Endothelial cell of umbilical vein (primary cell): ENCODE measurements at regions not wholly inside any gene's neighbourhood (a gene's known extent, or its start where the extent isn't known, plus 50 kb on each side); places are given as distances from the start of the nearest gene placed in this dataset.

ENCODE experiments used
- EZH2 ChIP-seq: IDR thresholded peaks from 2 replicates; pipeline ENCODE4 v1.6.1; 2012; ENCODE audit warnings: borderline replicate concordance, low read depth, mild to moderate bottlenecking, moderate library complexity, low read length, inconsistent platforms; ENCODE audit not compliant: severe bottlenecking
- FOS ChIP-seq: IDR thresholded peaks from 2 replicates; pipeline ENCODE4 v1.6.1; 2011; ENCODE audit warnings: mild to moderate bottlenecking, low read length, moderate library complexity, borderline replicate concordance; ENCODE audit not compliant: insufficient read depth
- GATA2 ChIP-seq: IDR thresholded peaks from 2 replicates; pipeline ENCODE4 v1.7.0; 2011; ENCODE audit warnings: low read depth, mild to moderate bottlenecking, moderate library complexity, mixed read lengths, low read length; ENCODE audit not compliant: insufficient read length, insufficient read depth
- JUN ChIP-seq: IDR thresholded peaks from 2 replicates; pipeline ENCODE4 v1.6.1; 2011; ENCODE audit warnings: borderline replicate concordance, low read depth; ENCODE audit not compliant: insufficient read length, insufficient read depth
- MYC ChIP-seq: IDR thresholded peaks from one replicate; pipeline ENCODE4 v1.6.1; 2011; ENCODE audit warnings: mild to moderate bottlenecking, low read depth, low read length
- POLR2A ChIP-seq: IDR thresholded peaks from 2 replicates; pipeline ENCODE4 v1.6.1; 2012; ENCODE audit warnings: low read depth, mild to moderate bottlenecking, control low read depth, low read length
- POLR2AphosphoS5 ChIP-seq: IDR thresholded peaks from 2 replicates; pipeline ENCODE4 v1.6.1; 2012; ENCODE audit warnings: low read depth, mild to moderate bottlenecking, control low read depth, low read length, moderate library complexity; ENCODE audit not compliant: insufficient read depth
- TF ChIP-seq, protein P1 (sequence below), 2 donors: IDR thresholded peaks; 1 replicate in 1 of 2; 2 replicates in 1 of 2; pipeline ENCODE4 v1.5.1; 2011; ENCODE audit warnings: low read length in 2 of 2, mild to moderate bottlenecking in 2 of 2, moderate library complexity in 2 of 2, control low read depth in 1 of 2, inconsistent platforms in 1 of 2, low read depth in 1 of 2; ENCODE audit not compliant: insufficient read depth in 1 of 2; ENCODE audit errors: extremely low read depth in 1 of 2
- TF ChIP-seq, protein P2 (sequence below): IDR thresholded peaks from 2 replicates; pipeline ENCODE4 v1.6.1; 2011; ENCODE audit not compliant: insufficient read depth, insufficient read length

DNA sequence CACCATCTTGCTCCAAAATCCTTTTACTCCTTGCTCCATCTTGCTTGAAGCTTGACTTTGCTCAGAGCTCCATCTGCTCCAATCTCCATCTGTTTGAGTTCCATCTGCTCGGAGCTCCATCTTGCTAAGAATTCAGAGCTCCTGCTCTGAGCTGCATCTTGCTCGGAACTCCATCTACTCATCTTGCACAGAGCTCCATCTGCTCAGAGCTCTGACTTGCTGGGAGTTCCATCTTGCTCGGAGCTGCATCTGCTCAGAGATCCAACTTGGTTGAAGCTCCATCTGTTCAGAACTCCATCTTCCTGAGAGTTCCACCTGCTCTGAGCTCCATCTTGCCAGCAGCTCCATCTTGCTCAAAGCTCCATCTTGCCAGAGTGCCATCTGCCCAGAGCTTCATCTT, 80.6 kb upstream of the ZNF98 start:
- TF ChIP-seq, protein P1, sequence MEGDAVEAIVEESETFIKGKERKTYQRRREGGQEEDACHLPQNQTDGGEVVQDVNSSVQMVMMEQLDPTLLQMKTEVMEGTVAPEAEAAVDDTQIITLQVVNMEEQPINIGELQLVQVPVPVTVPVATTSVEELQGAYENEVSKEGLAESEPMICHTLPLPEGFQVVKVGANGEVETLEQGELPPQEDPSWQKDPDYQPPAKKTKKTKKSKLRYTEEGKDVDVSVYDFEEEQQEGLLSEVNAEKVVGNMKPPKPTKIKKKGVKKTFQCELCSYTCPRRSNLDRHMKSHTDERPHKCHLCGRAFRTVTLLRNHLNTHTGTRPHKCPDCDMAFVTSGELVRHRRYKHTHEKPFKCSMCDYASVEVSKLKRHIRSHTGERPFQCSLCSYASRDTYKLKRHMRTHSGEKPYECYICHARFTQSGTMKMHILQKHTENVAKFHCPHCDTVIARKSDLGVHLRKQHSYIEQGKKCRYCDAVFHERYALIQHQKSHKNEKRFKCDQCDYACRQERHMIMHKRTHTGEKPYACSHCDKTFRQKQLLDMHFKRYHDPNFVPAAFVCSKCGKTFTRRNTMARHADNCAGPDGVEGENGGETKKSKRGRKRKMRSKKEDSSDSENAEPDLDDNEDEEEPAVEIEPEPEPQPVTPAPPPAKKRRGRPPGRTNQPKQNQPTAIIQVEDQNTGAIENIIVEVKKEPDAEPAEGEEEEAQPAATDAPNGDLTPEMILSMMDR (IDR thresholded peaks at IDR 0.05; ENCODE audit: extremely low read depth in 1 of 2, insufficient read depth in 1 of 2, low read depth in 1 of 2, low read length in 2 of 2) = no peak
- TF ChIP-seq POLR2A (no peak), EZH2 (no peak), POLR2AphosphoS5 (no peak), MYC (no peak), GATA2 (no peak), JUN (no peak), FOS (no peak)
- TF ChIP-seq, protein P2, sequence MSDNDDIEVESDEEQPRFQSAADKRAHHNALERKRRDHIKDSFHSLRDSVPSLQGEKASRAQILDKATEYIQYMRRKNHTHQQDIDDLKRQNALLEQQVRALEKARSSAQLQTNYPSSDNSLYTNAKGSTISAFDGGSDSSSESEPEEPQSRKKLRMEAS = no peak
